Choroid plexus epithelial cell (primary cell): ENCODE measurements at regions not wholly inside any gene's neighbourhood (a gene's known extent, or its start where the extent isn't known, plus 50 kb on each side); places are given as distances from the start of the nearest gene placed in this dataset.

Source experiments
- DNase-seq: peaks from one replicate; pipeline ENCODE4 v3.0.0-alpha.2; 2010; ENCODE audit warnings: low read depth
- H3K4me3 ChIP-seq: 2 replicates; pipeline ENCODE4 v1.5.1; 2011; ENCODE audit warnings: low read depth, mild to moderate bottlenecking, control low read depth, low read length, moderate library complexity
- CTCF ChIP-seq: conservative IDR thresholded peaks from 2 replicates; pipeline ENCODE4 v1.5.1; 2011; ENCODE audit warnings: low read depth, mild to moderate bottlenecking, control low read depth, inconsistent platforms, low read length, moderate library complexity

GRCh38 chr17:15129986-15130385, 135.1 kb downstream of the PMP22 start:
- no peak for DNase-seq
- no peak for TF ChIP-seq CTCF
- no peak overlapping the region for H3K4me3 ChIP-seq

GRCh38 chr17:15124746-15125145, 140.4 kb downstream of the PMP22 start:
- no peak for DNase-seq
- TF ChIP-seq CTCF: no peak
- H3K4me3 ChIP-seq: no peak overlapping the region

GRCh38 chr17:15124264-15124595, 140.9 kb downstream of the PMP22 start:
- TF ChIP-seq CTCF: no peak
- H3K4me3 ChIP-seq: no peak overlapping the region
- DNase-seq: peak; percentile 19

GRCh38 chr17:15123593-15124263, 141.4 kb downstream of the PMP22 start:
- no peak overlapping the region for H3K4me3 ChIP-seq
- TF ChIP-seq CTCF: no peak
- peak; percentile 30 for DNase-seq

GRCh38 chr17:15122857-15123256, 142.3 kb downstream of the PMP22 start:
- DNase-seq: no peak

GRCh38 chr17:15121426-15121825, 143.7 kb downstream of the PMP22 start:
- DNase-seq: peak; percentile 33
- no peak overlapping the region for H3K4me3 ChIP-seq
- TF ChIP-seq CTCF: no peak

More at GRCh38 chr17:15122857-15123256, 142.3 kb downstream of the PMP22 start:
- no peak overlapping the region for H3K4me3 ChIP-seq
- no peak for TF ChIP-seq CTCF

GRCh38 chr17:15119968-15120367, 145.2 kb downstream of the PMP22 start:
- no peak for TF ChIP-seq CTCF
- no peak overlapping the region for H3K4me3 ChIP-seq
- DNase-seq: no peak
